Hepatocyte (in vitro differentiated cells): ENCODE measurements at regions not wholly inside any gene's neighbourhood (a gene's known extent, or its start where the extent isn't known, plus 50 kb on each side); places are given as distances from the start of the nearest gene placed in this dataset.

ENCODE experiments used
- CTCF ChIP-seq: fragments of 200-600 bp; sonication (generic); IDR thresholded peaks from 2 replicates; pipeline ENCODE4 v1.5.1; 2016; ENCODE audit warnings: antibody characterized with exemption, mild to moderate bottlenecking; ENCODE audit not compliant: poor library complexity
- EZH2 ChIP-seq: fragments of 200-600 bp; sonication (generic); IDR thresholded peaks from 2 replicates; pipeline ENCODE4 v1.6.1; 2016; ENCODE audit warnings: antibody characterized with exemption, mild to moderate bottlenecking, borderline replicate concordance

GRCh38 chrX:69090022-69090421 is 75.2 kb downstream of the PJA1 start:
- TF ChIP-seq CTCF: no peak
- no peak for TF ChIP-seq EZH2
